Lower leg skin (tissue), 3 donors: ENCODE measurements at regions not wholly inside any gene's neighbourhood (a gene's known extent, or its start where the extent isn't known, plus 50 kb on each side); places are given as distances from the start of the nearest gene placed in this dataset.

ENCODE experiments used
- CTCF ChIP-seq, 3 donors: fragments of 450-650 bp; IDR thresholded peaks; one replicate each; pipeline ENCODE4 v1.5.1; 2016; ENCODE audit warnings: antibody characterized with exemption in 3 of 3, mild to moderate bottlenecking in 3 of 3, moderate library complexity in 2 of 3
- POLR2A ChIP-seq, 2 donors: fragments of 450-650 bp; IDR thresholded peaks; one replicate each; pipeline ENCODE4 v1.6.1; 2016 to 2017; ENCODE audit warnings: antibody characterized with exemption in 2 of 2, mild to moderate bottlenecking in 1 of 2, moderate library complexity in 1 of 2

GRCh38 chr4:129261584-129261983 lies 165.6 kb downstream of the C4orf33 start:
- no peak for TF ChIP-seq CTCF (IDR thresholded peaks at IDR 0.05)
- no peak for TF ChIP-seq POLR2A (IDR thresholded peaks at IDR 0.05)
